Left cardiac atrium (tissue), 4 donors: ENCODE measurements at regions not wholly inside any gene's neighbourhood (a gene's known extent, or its start where the extent isn't known, plus 50 kb on each side); places are given as distances from the start of the nearest gene placed in this dataset.

Experiments
- ATAC-seq, 2 donors: fragments of 200-7000 bp; cut with Tn5 transposase; one replicate each; pipeline ENCODE4 v1.9.1; 2020; ENCODE audit warnings: mild to moderate bottlenecking in 2 of 2, moderate library complexity in 2 of 2
- DNase-seq: peaks from one replicate; pipeline ENCODE4 v3.0.0-alpha.2; 2020
- intact Hi-C, 2 donors: fragments of 100-400 bp; cut with DNase I; formaldehyde crosslinking; loops; one replicate each; pipeline versions ENCODE4 v1.14.1 to v1.15.1; 2022 to 2023
- donor health status: DM: no; HTN: yes; CAD: no.
- donor health status: DM: no; HTN: yes; CAD: no; lungs with severe emphysema.
- donor health status: DM: yes; HTN: yes; CAD: no.
- donor health status: Dilated cardiomyopathy.

DNA sequence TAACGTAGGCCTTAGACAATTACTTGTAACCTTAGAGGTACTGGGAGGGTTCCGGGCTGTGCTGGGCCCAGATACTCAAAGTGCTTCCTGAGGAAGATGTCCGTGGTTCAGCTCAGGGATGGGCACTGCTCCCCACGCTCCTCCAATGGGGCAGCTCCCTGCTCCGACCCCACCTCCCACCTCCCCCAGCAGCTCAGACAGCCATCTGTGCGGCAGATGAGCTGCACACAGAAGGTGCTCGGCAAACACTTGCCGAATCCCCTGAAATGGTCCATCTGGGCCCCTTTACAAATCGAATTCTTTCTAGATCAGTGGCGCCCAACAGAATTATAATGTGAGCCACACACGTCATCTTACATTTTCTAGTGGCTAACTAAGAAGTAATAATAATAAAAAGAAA is 242.4 kb upstream of the RAB4A start:
- DNase-seq (no peak), ATAC-seq (no peak)
- intact Hi-C loops = no loop called here

DNA sequence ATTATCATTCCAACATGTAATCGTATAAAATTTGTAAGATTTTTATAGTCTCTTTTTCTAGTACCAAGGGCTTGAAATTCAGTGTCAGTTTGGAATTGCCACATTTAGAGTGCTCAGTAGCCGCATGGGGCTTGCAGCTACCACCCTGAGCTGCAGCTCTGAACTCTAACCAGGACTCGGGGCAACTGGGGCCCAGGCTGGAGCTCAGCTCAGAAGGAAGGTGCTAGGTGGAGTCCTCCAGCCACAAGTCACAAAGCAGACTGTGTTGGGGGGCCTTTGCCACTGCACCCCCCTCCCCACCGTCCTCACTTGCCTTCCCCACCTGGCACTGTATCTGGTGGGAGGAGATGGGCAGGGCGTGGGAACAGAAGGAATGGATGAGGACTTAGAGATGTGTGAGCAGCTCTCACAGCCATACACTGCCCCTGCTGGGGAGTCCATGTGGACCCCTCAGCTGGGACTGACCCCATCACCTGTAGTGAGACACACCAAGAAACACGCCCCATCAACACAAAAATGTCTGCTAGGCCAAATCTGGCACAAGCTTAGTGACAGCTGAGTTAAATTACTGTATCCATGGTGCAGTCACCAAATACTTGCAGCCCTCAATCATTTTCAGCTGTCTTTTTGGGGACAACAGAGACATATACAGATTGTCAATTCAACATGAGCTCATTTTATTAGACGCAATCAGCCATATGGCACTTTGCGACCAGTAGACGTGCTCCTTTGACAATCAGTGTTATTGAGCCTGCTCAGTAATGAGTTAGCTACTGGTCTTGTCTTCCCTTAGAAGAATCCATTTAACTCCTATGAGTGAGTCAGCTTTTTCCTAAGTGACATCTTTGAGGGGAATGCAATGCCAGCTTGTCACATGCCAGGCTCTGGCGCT is 241.7 kb upstream of the RAB4A start:
- DNase-seq (no peak), ATAC-seq (no peak)
- intact Hi-C loops = no loop called here

DNA sequence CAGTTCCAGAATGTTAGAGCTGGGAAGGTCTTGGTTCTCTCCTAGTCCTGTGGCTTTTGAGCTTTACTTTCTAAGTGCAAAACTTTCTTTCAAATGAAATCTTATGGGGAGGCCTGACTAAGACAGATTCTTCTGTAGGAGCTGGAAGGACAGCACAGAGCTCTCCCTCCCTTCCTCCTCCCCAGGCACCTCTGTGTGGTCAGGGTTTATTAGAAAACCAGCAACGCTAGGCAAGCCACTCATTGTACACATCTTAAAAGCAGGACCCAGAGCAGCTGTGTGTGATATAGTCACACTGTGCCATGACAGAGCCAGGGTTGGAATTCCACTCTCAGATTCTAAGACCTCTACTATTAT is 241.1 kb upstream of the RAB4A start:
- ATAC-seq (no peak), DNase-seq (no peak)
- intact Hi-C loops = loop anchor here in 1 of 2 donors (10.0 kb wide), 1 partner anchor 115 kb away; no protein-coding TSS in a partner anchor

DNA sequence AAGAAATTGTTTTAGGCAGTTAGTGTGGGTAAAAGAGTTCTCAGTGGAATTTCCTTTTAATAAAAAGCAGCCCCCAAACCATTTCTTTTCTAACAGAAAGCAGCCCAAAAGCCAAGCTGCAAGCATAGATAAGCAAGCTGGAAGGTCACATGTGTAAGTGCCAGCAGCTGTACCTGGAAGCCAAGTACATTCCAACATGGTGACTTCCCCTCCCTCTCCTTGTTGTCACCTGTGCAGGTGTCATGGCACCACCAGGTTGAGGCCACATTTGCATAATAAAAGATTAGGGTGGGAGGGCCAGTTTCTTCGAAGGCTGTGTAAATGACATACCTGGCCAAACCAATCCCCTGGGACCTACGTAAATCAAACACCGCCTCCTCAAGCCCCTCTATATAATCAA is 240.3 kb upstream of the RAB4A start:
- intact Hi-C loops = loop anchor here in 1 of 2 donors (10.0 kb wide), 1 partner anchor 114 kb away; no protein-coding TSS in a partner anchor
- no peak for ATAC-seq
- no peak for DNase-seq

DNA sequence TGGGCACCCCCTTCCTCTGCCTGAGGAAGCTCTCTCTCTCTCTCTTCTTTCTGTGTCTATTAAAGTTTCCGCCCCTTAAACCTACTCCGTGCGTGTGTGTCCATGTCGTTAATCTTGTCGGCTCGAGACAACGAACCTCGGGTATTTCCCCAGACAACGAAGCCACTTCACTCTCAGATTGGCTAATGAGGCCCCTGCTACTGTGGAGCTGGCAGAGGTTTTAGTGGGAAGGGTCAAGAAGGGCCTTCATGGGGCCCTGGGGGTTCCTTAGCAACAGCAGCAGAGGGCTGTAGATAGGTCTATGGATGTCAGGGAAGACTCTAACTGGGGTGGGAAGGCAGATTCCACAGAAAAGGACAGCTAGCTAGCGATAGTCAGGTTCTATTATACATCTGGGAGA is 239.8 kb upstream of the RAB4A start:
- no peak for ATAC-seq
- intact Hi-C loops = loop anchor here in 1 of 2 donors (10.0 kb wide), 1 partner anchor 114 kb away; no protein-coding TSS in a partner anchor
- DNase-seq = no peak

DNA sequence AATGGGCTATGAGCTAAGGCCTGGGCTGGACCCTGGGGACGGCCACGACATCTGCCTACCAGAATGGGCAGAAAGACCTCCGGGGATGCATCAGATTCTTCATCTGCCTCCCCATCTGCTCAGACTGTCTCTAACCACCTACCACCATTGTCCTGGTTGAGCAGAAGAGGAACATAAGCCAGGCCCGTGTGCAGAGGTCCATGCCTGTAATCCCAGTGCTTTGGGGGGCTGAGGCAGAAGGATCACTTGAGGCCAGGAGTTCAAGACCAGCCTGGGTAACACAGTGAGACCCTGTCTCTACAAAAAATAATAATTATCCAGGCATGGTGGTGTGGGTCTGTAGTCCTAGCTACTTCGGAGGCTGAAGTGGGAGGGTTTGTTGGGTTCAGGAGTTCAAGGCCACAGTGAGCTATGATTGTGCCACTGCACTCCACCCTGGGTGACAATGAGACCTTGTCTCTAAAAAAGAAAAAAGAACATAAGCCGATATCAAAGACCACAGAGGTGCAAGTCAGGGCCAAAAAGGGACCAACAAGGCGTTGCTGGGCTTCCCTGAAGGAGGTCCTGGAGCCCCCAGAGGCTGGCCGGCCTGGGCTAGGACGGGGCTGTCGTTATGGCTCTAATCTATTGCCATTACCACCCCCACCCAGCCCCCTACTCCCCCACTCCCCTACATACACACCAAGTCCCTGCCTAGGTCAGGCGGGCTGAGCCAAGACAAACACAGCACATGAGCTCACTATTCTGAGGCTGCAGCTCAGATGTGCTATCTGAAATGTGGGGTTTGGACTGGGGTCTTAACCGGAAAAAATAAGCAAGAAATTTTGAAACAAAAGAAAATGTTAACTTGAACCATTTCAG is 239.2 kb upstream of the RAB4A start:
- peak in 1 of 2 donors; percentile 33 for ATAC-seq
- intact Hi-C loops = loop anchor here in 1 of 2 donors (10.0 kb wide), 1 partner anchor 113 kb away; no protein-coding TSS in a partner anchor
- DNase-seq = peak; percentile 32

DNA sequence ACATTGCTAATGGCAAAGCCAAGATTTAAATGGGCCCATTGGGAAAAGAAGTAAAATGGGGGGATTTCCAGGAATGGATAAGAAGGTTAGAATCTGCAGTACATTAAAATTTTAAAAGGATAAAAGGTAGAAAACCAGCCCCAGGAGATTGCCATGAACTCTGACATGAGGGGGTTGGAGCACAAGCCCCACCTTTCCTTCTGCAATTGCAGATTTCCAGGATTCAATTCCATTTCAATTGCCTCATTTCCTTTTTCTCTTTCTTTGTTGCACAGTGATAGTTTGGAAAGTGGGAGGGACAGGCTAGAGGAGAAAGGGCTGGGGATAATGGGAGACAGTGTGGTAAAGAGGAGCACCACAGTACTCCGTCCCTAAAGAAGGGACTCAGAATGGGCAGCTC is 238.5 kb upstream of the RAB4A start:
- DNase-seq = no peak
- ATAC-seq = peak in 1 of 2 donors; percentile 28
- intact Hi-C loops = loop anchor here in 1 of 2 donors (10.0 kb wide), 1 partner anchor 112 kb away; no protein-coding TSS in a partner anchor

DNA sequence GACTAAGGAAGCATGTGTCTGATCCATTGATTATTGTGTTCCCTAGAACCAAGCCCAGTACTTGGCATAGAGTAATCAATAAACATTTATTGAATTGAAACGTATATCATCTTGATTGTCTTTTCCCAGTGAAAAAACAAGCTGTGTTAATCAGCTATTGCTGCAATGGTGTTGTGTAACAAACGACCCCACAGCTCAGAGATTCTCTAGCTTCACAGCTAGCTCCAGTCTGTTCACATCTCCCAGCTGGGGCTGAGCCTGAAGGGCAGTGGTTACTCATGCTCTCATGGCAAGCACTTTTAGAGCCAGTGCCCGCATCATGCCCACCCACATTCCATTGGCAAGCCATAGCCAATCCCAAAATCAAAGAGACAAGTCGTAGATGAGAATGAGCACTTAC is 237.4 kb upstream of the RAB4A start:
- intact Hi-C loops = loop anchor here in 1 of 2 donors (10.0 kb wide), 1 partner anchor 111 kb away; no protein-coding TSS in a partner anchor
- ATAC-seq (no peak), DNase-seq (no peak)

DNA sequence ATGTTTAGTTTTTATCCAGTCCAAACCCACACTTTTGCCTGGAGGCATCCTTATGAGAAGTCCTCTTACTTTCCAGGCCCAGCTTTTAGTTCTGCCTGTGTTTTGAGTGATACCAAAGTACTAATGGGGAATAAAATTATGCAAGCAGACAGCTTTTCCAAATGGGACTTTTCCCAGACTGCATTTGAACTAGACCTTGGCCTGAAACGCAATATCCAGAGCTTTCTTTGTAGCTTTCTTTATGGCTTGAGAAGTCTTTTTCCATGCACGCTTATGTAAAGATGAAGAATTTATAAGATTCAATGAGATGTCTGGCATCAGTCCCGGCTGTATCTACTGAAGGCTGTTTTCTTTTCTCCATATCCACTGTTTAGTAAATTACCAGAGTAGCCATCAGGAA is 236.6 kb upstream of the RAB4A start:
- intact Hi-C loops = loop anchor here in 1 of 2 donors (10.0 kb wide), 1 partner anchor 110 kb away; no protein-coding TSS in a partner anchor
- DNase-seq (no peak), ATAC-seq (no peak)

DNA sequence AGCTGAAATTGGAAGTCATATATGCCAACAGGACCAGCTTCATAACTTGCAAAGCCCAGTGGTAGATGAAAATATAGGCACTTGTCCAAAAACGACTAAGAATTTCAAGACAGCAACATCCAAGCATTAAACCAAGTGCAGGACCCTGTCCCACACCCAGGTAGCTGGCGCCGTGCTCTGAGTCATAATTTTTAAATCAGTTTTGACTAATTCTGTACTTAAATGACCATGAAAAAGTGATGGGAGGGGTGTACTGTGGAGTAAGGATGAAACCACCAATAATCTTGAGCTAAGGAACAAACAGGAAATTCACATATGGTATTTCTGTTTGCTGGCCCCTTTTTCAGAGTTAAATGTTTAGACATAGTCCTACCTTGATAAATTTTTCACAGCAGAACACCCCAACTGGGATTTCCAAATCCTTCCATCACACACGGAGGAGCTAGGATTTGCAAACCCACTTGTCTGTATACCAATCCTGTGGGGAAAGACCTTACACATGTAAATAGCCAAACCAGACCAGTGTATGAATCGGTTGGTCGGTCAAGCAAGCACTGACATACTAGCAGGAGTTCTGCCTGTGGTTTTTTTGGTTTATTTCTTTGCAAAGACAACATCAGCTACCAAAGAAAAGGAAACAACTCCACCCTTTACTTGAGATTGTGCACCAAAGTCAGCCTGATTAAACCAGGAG is 235.7 kb upstream of the RAB4A start:
- intact Hi-C loops = loop anchor here in 1 of 2 donors (10.0 kb wide), 1 partner anchor 110 kb away; no protein-coding TSS in a partner anchor
- DNase-seq (no peak), ATAC-seq (no peak)

DNA sequence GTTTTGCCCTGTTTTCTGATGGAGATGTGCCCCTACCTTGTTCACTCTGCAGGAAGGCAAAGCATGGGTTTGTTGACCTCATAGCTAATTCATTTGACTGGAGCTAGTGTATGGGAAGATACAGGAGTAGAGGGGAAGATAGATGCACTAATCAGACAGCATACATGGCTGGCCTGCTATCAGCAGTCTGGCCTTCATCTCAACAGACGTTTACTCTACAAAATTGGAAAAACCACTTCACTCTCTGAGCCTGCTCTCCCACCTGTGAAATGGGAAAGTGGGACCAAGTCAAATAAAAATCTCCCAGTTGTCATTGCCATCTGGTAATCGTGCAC is 235.2 kb upstream of the RAB4A start:
- ATAC-seq (no peak), DNase-seq (no peak)
- intact Hi-C loops = loop anchor here in 1 of 2 donors (10.0 kb wide), 1 partner anchor 109 kb away; no protein-coding TSS in a partner anchor

DNA sequence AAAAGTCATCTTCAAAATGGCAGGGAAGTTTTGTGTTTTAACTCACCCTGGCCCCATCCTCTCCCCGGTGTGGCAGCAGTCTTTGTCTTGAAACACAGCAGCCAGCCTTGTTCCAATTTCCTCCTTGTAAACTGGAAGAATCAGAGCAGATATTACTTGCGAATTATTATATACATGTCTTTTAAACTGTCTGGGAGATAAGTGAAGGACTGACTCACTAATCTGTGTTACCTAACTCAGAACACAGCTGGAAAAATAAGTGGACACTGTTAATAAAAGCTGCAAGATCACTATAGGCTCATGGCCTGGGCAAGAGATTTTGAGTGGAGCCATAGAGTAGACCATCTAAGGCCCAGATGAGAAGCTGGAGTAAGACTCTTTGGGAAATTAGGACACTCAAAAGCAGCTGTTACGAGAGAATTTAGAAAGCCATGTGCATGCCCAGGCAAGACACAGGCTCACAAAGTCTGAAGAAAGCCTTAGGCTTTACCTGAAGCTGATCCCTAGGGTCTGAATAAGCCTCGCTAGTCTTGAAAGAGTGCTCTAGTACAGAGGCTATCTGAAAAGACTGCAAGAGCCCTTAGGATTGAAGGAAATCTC is 233.0 kb upstream of the RAB4A start:
- DNase-seq (no peak), ATAC-seq (no peak)
- intact Hi-C loops = loop anchor here in 1 of 2 donors (10.0 kb wide), 1 partner anchor 107 kb away; no protein-coding TSS in a partner anchor

DNA sequence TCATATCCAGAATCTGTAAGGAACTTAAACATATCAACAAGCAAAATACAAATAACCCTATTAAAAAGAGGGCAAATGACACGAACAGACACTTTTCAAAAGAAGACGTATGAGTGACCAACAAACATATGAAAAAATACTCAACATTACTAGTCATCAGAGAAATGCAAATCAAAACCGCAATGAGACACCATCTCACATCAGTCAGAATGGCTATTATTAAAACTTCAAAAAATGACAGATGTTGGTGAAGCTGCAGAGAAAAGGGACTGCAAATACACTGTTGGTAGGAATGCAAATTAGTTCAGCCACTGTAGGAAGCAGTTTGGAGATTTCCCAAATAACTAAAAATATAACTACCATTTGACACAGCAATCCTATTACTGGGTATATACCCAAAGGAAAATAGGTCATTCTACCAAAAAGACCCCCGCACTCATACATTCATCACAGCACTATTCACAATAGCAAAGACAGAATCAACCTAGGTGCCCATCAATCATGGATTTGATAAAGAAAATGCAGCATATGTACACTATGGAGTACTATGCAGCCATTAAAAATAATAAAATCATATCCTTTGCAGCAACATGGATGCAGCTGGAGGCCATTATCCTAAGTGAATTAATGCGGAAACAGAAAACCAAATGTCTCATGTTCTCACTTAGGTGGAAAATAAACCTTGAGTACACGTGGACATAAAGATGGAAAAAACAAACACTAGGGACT is 230.1 kb upstream of the RAB4A start:
- intact Hi-C loops = no loop called here
- ATAC-seq (no peak), DNase-seq (no peak)

DNA sequence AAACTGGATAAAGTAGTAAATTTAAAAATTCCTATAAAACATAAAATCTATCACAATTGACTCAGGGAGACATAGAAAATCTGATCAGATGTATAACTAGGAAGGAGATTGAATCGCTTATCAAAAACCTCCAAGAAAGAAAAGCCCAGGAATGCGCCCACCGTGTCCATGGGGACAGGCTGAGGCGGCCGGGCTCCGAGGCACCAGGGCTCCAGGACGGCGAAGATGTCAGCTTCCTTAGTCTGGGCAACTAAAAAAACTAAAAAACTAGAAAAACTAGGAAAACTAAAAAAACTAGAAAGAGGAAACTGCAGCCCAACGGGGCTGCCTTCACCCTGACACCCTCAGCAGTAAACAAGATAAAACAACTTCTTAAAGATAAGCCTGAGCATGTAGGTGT is 229.0 kb upstream of the RAB4A start:
- intact Hi-C loops = no loop called here
- ATAC-seq (no peak), DNase-seq (no peak)

DNA sequence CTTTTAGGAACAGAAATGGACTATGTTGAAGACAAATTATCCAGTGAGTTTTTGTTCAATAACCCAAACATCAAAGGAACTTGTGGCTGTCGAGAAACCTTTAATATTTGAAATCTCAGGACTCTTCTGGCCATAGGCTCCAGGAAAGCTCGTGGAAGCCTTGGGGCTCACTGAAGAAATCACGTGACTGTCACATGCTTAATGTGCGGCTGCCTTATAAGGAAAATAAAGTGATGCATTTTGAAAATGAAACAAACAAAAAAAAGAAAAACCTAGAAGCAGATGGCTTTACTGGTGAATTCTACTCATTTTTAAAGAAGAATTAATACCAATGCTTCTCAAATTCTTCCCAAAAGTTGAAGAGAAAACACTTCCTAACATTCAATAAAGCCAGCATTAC is 228.4 kb upstream of the RAB4A start:
- intact Hi-C loops = no loop called here
- no peak for ATAC-seq
- DNase-seq = no peak

DNA sequence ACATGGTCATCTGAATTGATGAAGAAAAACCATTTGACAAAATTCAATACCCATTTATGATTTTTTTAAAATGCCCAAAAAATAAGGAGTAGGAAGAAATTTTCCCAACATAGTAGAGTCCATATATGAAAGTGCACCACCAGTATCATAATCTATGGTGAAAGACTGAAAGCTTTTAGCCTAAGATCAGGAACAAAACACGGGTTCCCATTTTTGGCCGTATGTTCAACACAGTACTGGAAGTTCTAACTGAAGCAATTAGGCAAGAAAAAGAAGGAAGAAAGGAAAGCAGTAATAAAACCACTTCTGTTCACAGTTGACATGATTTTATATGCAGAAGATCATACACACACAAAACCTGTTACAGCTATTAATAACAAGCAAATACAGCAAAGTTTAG is 227.8 kb upstream of the RAB4A start:
- ATAC-seq = no peak
- intact Hi-C loops = no loop called here
- no peak for DNase-seq

DNA sequence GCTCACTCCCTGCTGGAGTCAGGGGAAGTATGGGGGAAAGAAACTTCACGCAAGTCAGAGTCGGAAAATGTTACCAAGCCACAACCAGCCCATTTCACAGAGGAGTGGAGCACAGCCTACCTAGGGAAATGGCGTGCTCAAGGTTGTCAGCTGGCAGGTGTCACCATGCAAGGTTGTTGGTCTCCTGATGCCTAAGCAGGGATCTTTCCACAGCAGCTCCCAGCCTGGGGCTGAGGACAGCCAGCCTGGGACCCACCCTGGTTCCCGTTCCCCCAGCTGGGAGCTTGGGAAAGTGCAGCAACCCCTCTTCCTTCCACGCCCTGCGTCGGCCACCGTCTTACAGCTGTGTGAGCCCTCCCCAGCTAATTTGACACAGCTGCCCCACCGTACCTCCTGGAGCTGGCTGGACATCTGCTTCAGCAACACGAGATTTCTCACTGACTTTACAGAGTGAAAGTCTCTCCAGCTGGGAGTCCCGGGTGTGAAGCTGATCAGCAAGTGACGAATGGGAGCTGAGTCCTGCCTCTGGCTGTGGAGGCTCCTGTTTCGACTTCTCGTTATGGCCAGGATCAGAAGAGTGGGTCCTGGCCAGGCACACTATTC is 224.6 kb upstream of the RAB4A start:
- ATAC-seq (peak in 1 of 2 donors; percentile 30), DNase-seq (no peak)

More for the DNA sequence above, 224.6 kb upstream of the RAB4A start:
- intact Hi-C loops = no loop called here
